NCI-H2171 (cell line): ENCODE measurements at regions not wholly inside any gene's neighbourhood (a gene's known extent, or its start where the extent isn't known, plus 50 kb on each side); places are given as distances from the start of the nearest gene placed in this dataset.

Experiments used
- DNase-seq: peaks from one replicate; lab custom pipeline; 2025; lab: John Stamatoyannopoulos, UW

- no peak for DNase-seq
Measured at GRCh38 chr12:63228853-63229252, 77.9 kb upstream of the AVPR1A start.

- no peak for DNase-seq
Measured at GRCh38 chr12:63226792-63227463, 75.9 kb upstream of the AVPR1A start.

- DNase-seq = no peak
Measured at GRCh38 chr12:63224396-63224795, 73.4 kb upstream of the AVPR1A start.

GRCh38 chr12:63223128-63223527, 72.1 kb upstream of the AVPR1A start:
- DNase-seq = no peak

- no peak for DNase-seq
Measured at GRCh38 chr12:63222582-63222981, 71.6 kb upstream of the AVPR1A start.

GRCh38 chr12:63220921-63221320, 69.9 kb upstream of the AVPR1A start:
- no peak for DNase-seq

- DNase-seq = no peak
Measured at GRCh38 chr12:63212316-63212715, 61.3 kb upstream of the AVPR1A start.

GRCh38 chr12:63208956-63209355, 58.0 kb upstream of the AVPR1A start:
- no peak for DNase-seq

GRCh38 chr12:63206909-63207308, 55.9 kb upstream of the AVPR1A start:
- no peak for DNase-seq

- DNase-seq = no peak
Measured at GRCh38 chr12:63206494-63206893, 55.5 kb upstream of the AVPR1A start.
